H1 (cell line): ENCODE measurements at regions not wholly inside any gene's neighbourhood (a gene's known extent, or its start where the extent isn't known, plus 50 kb on each side); places are given as distances from the start of the nearest gene placed in this dataset.
"Not testable (repeated sequence)": the region's sequence is repeated elsewhere in the genome, so short reads cannot be mapped to it uniquely, and the experiment has no call there.

Source experiments
- CBX5 ChIP-seq: fragments of 300-800, 300-1000 bp; sonication (generic); IDR thresholded peaks from 2 replicates; pipeline ENCODE4 v1.7.1; 2016; ENCODE audit warnings: antibody characterized with exemption, low read length, low read depth
- JUN ChIP-seq: IDR thresholded peaks from 2 replicates; pipeline ENCODE4 v1.6.1; 2011; ENCODE audit warnings: low read depth, mild to moderate bottlenecking, improper control_type of control experiment, low read length
- NRF1 ChIP-seq: IDR thresholded peaks from 2 replicates; pipeline ENCODE4 v1.6.1; 2011; ENCODE audit warnings: mild to moderate bottlenecking, low read depth, low read length, improper control_type of control experiment
- PHF8 ChIP-seq: fragments of 200-600 bp; sonication (generic); conservative IDR thresholded peaks from 2 replicates; pipeline ENCODE4 v1.7.1; 2012; ENCODE audit warnings: low read depth, mild to moderate bottlenecking, inconsistent platforms, low read length, moderate library complexity
- TAF1 ChIP-seq: IDR thresholded peaks from 2 replicates; pipeline ENCODE4 v1.6.1; 2011; ENCODE audit warnings: mild to moderate bottlenecking, low read depth, low read length
- TF ChIP-seq, protein P1 (sequence below), 3 experiments: IDR thresholded peaks; 1 replicate in 2 of 3; 2 replicates in 1 of 3; pipeline versions ENCODE4 v1.5.1 to v1.6.1; 2011; ENCODE audit warnings: low read length in 3 of 3, mild to moderate bottlenecking in 3 of 3, inconsistent platforms in 2 of 3, low read depth in 1 of 3, moderate library complexity in 1 of 3; ENCODE audit not compliant: insufficient read depth in 1 of 3; ENCODE audit errors: control extremely low read depth in 1 of 3

DNA sequence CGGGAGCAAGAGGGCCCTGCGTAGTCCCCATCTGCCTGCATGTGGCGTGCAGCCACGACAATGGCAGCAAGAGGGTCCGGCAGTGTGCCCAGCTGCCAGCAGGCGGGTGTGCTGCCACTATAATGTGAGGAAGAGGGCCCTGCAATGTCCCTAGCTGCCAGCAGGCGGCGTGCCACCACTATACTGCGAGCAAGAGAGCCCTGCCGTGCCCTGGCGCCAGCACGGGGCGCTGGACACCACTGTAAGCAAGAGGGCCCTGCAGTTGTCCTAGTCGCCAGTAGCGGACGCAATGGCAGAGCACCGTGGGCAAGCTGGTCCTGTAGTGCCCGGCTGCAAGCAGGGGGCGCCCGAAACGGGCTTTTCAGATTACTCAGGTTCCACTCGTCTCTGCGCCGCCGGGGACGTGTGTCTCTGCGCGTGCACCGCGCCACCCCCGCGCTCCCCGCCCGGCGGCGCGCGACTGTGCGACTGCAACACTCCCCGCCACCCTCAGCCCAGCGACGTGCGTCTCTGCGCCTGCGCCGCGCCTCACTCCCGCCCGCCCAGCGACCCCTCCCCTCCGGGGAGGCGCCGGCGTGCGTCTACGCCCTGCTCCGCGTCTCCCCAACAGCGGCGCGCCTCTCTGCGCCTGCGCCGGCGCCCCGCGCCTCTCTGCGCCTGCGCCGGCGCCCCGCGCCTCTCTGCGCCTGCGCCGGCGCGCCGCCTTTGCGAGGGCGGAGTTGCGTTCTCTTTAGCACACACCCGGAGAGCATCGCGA is 159.4 kb upstream of the FRG2B start:
- TF ChIP-seq TAF1, CBX5, PHF8, NRF1, JUN: not testable (repeated sequence)
- TF ChIP-seq, protein P1, sequence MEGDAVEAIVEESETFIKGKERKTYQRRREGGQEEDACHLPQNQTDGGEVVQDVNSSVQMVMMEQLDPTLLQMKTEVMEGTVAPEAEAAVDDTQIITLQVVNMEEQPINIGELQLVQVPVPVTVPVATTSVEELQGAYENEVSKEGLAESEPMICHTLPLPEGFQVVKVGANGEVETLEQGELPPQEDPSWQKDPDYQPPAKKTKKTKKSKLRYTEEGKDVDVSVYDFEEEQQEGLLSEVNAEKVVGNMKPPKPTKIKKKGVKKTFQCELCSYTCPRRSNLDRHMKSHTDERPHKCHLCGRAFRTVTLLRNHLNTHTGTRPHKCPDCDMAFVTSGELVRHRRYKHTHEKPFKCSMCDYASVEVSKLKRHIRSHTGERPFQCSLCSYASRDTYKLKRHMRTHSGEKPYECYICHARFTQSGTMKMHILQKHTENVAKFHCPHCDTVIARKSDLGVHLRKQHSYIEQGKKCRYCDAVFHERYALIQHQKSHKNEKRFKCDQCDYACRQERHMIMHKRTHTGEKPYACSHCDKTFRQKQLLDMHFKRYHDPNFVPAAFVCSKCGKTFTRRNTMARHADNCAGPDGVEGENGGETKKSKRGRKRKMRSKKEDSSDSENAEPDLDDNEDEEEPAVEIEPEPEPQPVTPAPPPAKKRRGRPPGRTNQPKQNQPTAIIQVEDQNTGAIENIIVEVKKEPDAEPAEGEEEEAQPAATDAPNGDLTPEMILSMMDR (IDR thresholded peaks at IDR 0.05; ENCODE audit: control extremely low read depth in 1 of 3, insufficient read depth in 1 of 3, low read depth in 1 of 3, low read length in 3 of 3) = not testable (repeated sequence)
